ENCODE measurements at regions not wholly inside any gene's neighbourhood (a gene's known extent, or its start where the extent isn't known, plus 50 kb on each side); places are given as distances from the start of the nearest gene placed in this dataset.

GRCh38 chr12:81811061-81811777 lies 52.1 kb upstream of the PPFIA2 start:
- DNase-seq (ENCODE audit: low read depth), result no peak

- no peak for DNase-seq (ENCODE audit: low read depth)
Measured at GRCh38 chr12:81809829-81810595, 50.9 kb upstream of the PPFIA2 start.

GRCh38 chr12:81809113-81809777 lies 50.1 kb upstream of the PPFIA2 start:
- DNase-seq (ENCODE audit: low read depth), result no peak

All from activated T-cell treated with anti-CD3 and anti-CD28 coated beads for 48 hours (primary cell).